Hepatocyte (in vitro differentiated cells): ENCODE measurements at regions not wholly inside any gene's neighbourhood (a gene's known extent, or its start where the extent isn't known, plus 50 kb on each side); places are given as distances from the start of the nearest gene placed in this dataset.
A peak's percentile ranks its signal among the peaks of the same experiment; 100 is the strongest.

Source experiments
- DNase-seq: peaks from one replicate; pipeline ENCODE4 v3.0.0-alpha.2; 2016; ENCODE audit warnings: low spot score
- H2AFZ ChIP-seq: fragments of 200-600 bp; sonication (generic); 2 replicates; pipeline ENCODE4 v1.6.0; 2016; ENCODE audit warnings: antibody characterized with exemption, mild to moderate bottlenecking
- H3K27ac ChIP-seq: fragments of 200-600 bp; sonication (generic); 2 replicates; pipeline ENCODE4 v1.5.1; 2016; ENCODE audit warnings: mild to moderate bottlenecking
- H3K27me3 ChIP-seq: fragments of 200-600 bp; sonication (generic); 2 replicates; pipeline ENCODE4 v1.6.1; 2016
- H3K36me3 ChIP-seq: fragments of 200-600 bp; sonication (generic); replicated peaks from 2 replicates; pipeline ENCODE4 v1.5.1; 2016; ENCODE audit warnings: low read depth; ENCODE audit not compliant: insufficient read depth
- H3K4me1 ChIP-seq: fragments of 200-600 bp; sonication (generic); 2 replicates; pipeline ENCODE4 v1.5.1; 2016; ENCODE audit warnings: mild to moderate bottlenecking, moderate library complexity; ENCODE audit not compliant: insufficient read depth
- H3K4me2 ChIP-seq: fragments of 200-600 bp; sonication (generic); 2 replicates; pipeline ENCODE4 v1.6.0; 2016
- H3K4me3 ChIP-seq: fragments of 200-600 bp; sonication (generic); 2 replicates; pipeline ENCODE4 v1.5.1; 2016; ENCODE audit warnings: mild to moderate bottlenecking
- H3K79me2 ChIP-seq: fragments of 200-600 bp; sonication (generic); 2 replicates; pipeline ENCODE4 v1.6.0; 2017; ENCODE audit warnings: mild to moderate bottlenecking
- H3K9me2 ChIP-seq: fragments of 200-600 bp; sonication (generic); replicated peaks from 2 replicates; pipeline ENCODE4 v1.6.0; 2017; ENCODE audit warnings: mild to moderate bottlenecking; ENCODE audit not compliant: insufficient read depth
- H3K9me3 ChIP-seq: fragments of 200-600 bp; sonication (generic); 2 replicates; pipeline ENCODE4 v1.5.1; 2016; ENCODE audit warnings: low read depth, mild to moderate bottlenecking
- H4K20me1 ChIP-seq: fragments of 200-600 bp; sonication (generic); 2 replicates; pipeline ENCODE4 v1.6.0; 2016; ENCODE audit warnings: mild to moderate bottlenecking; ENCODE audit not compliant: insufficient read depth, poor library complexity, severe bottlenecking
- CTCF ChIP-seq: fragments of 200-600 bp; sonication (generic); IDR thresholded peaks from 2 replicates; pipeline ENCODE4 v1.5.1; 2016; ENCODE audit warnings: antibody characterized with exemption, mild to moderate bottlenecking; ENCODE audit not compliant: poor library complexity
- EZH2 ChIP-seq: fragments of 200-600 bp; sonication (generic); IDR thresholded peaks from 2 replicates; pipeline ENCODE4 v1.6.1; 2016; ENCODE audit warnings: antibody characterized with exemption, mild to moderate bottlenecking, borderline replicate concordance
- EZH2phosphoT487 ChIP-seq: fragments of 200-600 bp; sonication (generic); IDR thresholded peaks from one replicate; pipeline ENCODE4 v1.6.1; 2018; ENCODE audit warnings: antibody characterized with exemption, mild to moderate bottlenecking, low read depth, moderate library complexity; ENCODE audit not compliant: unreplicated experiment, severe bottlenecking
- WGBS: methylation state at CpG from one replicate; pipeline ENCODE4 v1.1.6; 2016; ENCODE audit warnings: low lambda C conversion rate; ENCODE audit errors: missing lambda C conversion rate; 5-methylcytosine and 5-hydroxymethylcytosine counted together

GRCh38 chr2:133756833-133757232 is 188.6 kb upstream of the NCKAP5 start:
- Histone ChIP-seq H3K27ac (no peak overlapping the region), H3K9me2 (no peaks in the 10 kb centered on the region), H3K79me2 (no peaks in the 10 kb centered on the region), H2AFZ (no peak overlapping the region), H3K27me3 (no peaks in the 10 kb centered on the region), H4K20me1 (no peaks in the 10 kb centered on the region), H3K36me3 (no peaks in the 10 kb centered on the region), H3K9me3 (no peaks in the 10 kb centered on the region), H3K4me2 (no peak overlapping the region), H3K4me1 (no peaks in the 10 kb centered on the region), H3K4me3 (no peak overlapping the region)
- no peak for DNase-seq
- TF ChIP-seq CTCF, result no peak
- no peak for TF ChIP-seq EZH2phosphoT487
- no peak for TF ChIP-seq EZH2
- 86% methylated on average over 1 of the region's 1 CpG for WGBS

- Histone ChIP-seq H3K36me3 (no peaks in the 10 kb centered on the region), H3K9me2 (no peaks in the 10 kb centered on the region), H2AFZ (no peak overlapping the region), H3K27me3 (no peaks in the 10 kb centered on the region), H3K4me3 (no peak overlapping the region), H3K4me1 (no peaks in the 10 kb centered on the region), H4K20me1 (no peaks in the 10 kb centered on the region), H3K4me2 (no peak overlapping the region), H3K9me3 (no peaks in the 10 kb centered on the region), H3K79me2 (no peaks in the 10 kb centered on the region), H3K27ac (no peak overlapping the region)
- no peak for DNase-seq
- 71% methylated on average over 3 of the region's 3 CpGs for WGBS
- TF ChIP-seq EZH2phosphoT487 (no peak), CTCF (no peak), EZH2 (no peak)
These were observed 192.1 kb upstream of the NCKAP5 start for GRCh38 chr2:133760376-133760775.

- Histone ChIP-seq H4K20me1 (no peaks in the 10 kb centered on the region), H3K4me2 (no peak overlapping the region)
These were observed 197.4 kb upstream of the NCKAP5 start for GRCh38 chr2:133765658-133766057.

More at GRCh38 chr2:133765658-133766057, 197.4 kb upstream of the NCKAP5 start:
- Histone ChIP-seq H3K79me2 (no peaks in the 10 kb centered on the region), H3K27me3 (no peaks in the 10 kb centered on the region), H3K9me3 (no peaks in the 10 kb centered on the region), H3K36me3 (no peaks in the 10 kb centered on the region), H3K27ac (peak overlapping the region; percentile 84), H3K4me1 (no peaks in the 10 kb centered on the region), H3K9me2 (no peaks in the 10 kb centered on the region), H2AFZ (no peak overlapping the region), H3K4me3 (no peak overlapping the region)
- no peak for TF ChIP-seq EZH2
- TF ChIP-seq CTCF, result no peak
- no peak for TF ChIP-seq EZH2phosphoT487
- WGBS, result 73% methylated on average over 2 of the region's 2 CpGs
- DNase-seq, result peak; percentile 61
